ENCODE measurements at regions not wholly inside any gene's neighbourhood (a gene's known extent, or its start where the extent isn't known, plus 50 kb on each side); places are given as distances from the start of the nearest gene placed in this dataset.

DNA sequence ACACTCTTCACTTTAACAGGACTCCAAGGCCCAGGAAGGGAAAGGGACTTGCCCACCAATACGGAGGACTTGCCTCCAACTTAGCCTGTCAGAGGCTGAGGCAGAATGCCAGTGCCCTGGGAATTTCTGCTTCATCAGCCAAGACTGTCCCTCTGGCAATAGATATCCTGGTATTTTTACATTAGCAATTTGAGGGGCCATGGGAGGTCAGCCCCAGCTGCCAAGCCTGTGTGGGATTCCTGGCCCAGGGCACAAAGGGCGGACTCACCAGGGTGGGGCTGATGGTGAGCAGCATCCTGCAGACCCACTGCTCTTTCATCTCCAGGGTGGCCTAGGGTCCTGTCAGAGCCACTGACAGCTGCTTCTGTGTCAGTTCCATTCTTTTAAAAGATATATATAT, 78.3 kb upstream of the CIBAR2 start:
- DNase-seq, result no peak

GRCh38 chr16:85191341-85191965, 79.2 kb upstream of the CIBAR2 start:
- no peak for DNase-seq

- no peak for DNase-seq
Measured at GRCh38 chr16:85192238-85193114, 80.2 kb upstream of the CIBAR2 start.

DNA sequence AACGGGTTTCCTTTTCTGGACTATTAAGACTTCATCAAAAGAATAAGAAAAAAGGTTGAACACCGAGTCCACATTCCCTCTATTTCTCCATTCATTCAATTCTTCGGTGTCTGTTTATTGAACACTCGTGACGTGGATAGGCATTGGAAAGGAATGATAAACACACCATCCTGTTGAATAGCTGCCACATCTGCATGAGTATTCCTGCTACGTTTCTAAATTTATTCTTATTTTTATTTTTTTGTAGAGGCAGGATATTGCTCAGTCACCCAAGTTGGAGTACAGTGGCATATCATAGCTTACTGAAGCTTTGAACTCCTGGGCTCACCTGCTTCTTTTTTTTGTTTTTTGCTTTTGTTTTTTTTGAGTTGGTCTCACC, 80.8 kb upstream of the CIBAR2 start:
- DNase-seq, result no peak

DNA sequence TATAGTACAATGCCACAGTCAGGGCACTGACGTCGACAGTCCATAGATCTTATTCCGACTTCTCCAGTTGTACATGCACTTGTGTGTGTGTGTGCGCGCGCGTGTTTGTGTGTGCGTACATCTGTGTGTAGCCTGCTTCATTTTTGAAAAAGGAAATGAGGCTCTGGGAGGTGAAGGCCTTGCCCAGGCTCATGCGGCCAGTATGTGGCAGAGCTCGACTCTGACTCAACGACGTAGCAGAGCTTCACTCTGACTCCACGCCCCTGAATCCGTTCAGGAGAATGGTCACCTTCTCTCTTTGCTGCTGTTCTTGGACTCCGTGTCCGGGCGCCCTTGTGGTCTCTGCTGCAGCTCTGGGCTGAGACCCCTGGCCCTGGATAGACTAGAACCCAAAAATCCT, 81.6 kb upstream of the CIBAR2 start:
- DNase-seq, result no peak

DNA sequence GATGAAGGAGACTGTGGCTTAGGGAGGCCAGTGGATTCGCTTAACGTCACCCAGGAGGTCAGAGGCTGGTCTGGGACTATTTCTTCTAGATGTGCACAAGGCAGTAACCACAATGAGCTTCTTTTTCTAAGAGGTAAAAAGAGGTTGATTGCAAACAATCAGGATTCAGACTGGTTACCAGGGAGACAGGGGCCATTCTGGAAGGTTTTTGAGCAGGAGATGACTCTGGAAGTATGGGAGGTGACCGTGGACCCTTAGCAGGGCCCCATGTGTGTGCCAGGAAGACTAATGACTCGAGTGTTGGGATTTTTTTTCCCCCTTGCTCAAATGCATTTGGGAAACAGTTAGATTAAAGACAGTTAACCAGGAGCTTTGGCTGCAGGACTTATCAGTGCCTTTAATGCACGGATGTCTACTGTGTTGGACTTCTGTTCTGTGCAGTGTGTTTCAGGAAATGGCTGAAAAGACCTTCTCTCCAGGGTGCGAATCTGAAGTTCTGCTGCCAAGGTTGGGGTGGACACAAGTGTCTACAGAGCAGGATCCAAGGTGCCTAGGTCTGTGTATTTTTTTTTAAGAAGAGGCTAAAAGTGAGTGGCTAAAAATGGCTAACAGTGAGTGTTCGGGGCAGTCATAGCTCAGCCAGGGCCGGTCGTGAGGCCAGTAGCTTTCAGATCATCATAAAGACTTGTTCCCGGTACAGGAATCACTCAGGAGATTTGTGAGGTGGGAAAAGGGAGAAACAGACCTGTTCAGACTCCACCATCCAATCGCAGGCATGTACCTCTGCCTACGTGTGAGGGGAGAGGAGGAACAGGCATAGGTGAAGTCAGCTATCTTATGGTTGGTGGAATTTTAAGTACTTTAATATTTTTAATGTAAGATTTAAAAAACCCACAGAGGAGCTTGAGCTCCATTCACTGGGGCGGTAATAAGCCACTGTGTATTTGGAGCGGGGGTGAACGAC, 82.3 kb upstream of the CIBAR2 start:
- no peak for DNase-seq

GRCh38 chr16:85195271-85195647, 83.0 kb upstream of the CIBAR2 start:
- DNase-seq, result no peak

- DNase-seq, result no peak
Measured at GRCh38 chr16:85195900-85196772, 83.9 kb upstream of the CIBAR2 start.

DNA sequence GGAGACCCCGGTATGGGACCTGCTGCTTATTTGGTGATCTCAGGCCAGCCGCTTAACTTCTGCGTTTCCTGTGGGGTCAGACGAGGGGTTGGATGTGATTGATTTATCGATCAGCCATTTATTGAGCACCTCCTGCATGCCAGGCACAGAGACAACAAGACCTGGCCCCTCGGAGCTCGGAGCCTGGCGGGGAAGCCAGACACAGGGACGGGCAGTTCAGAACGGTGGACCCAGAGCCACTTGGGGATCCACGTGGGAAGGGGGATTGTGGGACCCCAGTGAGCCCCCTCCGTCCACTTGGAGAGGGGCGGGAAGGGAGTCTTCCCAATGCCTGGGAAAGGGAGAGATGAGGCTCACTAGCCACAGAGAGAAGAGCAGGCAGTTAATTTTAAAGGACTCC, 84.7 kb upstream of the CIBAR2 start:
- no peak for DNase-seq

DNA sequence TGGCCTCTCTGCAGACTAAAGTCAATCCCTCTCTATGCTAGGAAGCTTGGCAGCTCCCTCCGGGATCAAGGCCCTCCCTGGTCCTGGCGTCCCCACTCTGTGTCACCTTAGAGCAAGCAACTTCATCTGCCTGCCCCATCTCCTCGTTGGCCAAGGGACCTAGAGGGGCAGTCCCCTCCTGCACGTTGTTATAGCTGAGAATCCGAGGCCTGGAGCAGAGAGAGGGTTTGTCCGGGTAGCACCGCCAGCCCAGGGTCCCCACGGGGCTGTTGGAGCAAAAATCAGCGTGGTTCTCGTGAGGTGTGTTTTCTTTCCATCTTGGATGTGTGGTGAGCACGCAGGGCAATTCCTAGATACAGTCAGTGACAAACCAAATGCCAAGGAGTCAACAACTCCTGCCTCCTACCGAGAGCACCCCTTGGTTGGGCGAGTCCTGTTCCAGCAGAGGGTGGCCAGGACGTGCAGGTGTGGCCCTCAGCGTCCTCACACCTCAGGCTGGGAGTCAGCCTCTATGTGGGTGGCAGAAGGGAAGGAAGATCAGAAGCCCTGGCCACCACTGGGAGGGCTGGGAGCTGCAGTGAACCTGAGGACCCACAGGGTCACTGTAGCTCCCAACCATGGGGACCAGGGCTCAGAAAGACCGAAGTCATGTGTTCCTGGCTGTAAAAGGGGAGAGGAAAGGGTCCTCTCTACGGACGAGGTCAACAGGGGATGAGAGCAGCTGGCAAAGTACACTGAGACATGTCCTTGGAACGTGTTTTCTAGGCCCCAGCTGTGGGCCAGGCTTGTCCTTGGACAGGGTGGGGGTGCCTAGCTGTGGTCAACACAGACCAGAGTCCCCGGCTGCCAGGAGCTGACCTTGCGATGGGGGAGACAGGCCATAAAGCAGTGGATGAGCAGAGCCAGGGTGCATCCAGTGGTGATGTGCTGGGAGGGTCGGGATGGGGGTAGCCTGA, 85.6 kb upstream of the CIBAR2 start:
- no peak for DNase-seq

DNA sequence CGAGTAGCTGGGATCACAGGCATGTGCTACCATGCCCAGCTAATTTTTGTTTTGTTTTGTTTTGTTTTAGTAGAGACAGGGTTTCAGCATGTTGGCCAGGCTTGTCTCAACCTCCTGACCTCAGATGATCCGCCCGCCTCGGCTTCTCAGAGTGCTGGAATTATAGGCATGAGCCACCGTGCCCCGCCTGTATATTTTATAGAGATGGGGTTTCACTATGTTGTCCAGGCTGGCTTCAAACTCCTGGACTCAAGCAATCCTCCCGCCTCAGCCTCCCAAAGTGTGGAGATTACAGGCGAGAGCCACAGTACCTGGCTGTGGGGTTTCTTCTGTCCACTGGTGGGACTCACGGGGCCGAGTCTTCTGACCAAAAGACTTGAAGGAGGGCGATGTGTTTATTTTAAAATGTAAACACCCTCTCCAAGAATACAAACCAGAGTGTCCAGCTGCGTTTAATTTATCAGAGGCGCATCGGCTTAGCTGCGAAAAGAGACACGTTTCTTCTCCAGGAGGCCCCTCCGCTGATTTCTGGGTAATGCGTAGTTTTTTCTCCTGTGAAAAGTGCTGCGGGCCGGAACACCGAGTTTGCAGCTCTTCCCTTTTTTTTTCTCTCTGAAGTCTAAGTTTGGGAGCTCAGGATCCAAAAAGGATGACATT, 86.9 kb upstream of the CIBAR2 start:
- no peak for DNase-seq

- no peak for DNase-seq
Measured at GRCh38 chr16:85199880-85200279, 87.6 kb upstream of the CIBAR2 start.

GRCh38 chr16:85200471-85201278, 88.4 kb upstream of the CIBAR2 start:
- no peak for DNase-seq

DNA sequence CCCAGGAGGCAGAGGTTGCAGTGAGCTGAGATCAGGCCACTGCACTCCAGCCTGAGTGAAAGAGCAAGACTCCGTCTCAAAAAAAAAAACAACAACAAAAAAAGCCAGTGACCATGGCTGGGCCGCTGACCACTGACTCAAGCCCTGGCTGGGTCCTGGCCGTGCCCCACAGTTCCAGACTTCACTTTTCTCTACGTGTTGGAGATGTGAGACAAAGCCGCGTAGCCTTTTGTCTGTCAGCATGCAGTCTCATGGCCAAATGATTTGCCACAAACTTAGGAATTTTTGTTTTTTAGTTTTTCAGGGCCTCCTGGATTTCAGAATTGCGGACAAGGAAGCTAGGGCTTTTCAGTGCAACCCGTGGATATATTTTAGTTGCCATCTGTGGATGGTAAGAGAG, 89.3 kb upstream of the CIBAR2 start:
- no peak for DNase-seq

- no peak for DNase-seq
Measured at GRCh38 chr16:85202051-85202601, 89.9 kb upstream of the CIBAR2 start.

GRCh38 chr16:85202631-85203461, 90.6 kb upstream of the CIBAR2 start:
- no peak for DNase-seq

GRCh38 chr16:85203462-85203813, 91.2 kb upstream of the CIBAR2 start:
- no peak for DNase-seq

DNA sequence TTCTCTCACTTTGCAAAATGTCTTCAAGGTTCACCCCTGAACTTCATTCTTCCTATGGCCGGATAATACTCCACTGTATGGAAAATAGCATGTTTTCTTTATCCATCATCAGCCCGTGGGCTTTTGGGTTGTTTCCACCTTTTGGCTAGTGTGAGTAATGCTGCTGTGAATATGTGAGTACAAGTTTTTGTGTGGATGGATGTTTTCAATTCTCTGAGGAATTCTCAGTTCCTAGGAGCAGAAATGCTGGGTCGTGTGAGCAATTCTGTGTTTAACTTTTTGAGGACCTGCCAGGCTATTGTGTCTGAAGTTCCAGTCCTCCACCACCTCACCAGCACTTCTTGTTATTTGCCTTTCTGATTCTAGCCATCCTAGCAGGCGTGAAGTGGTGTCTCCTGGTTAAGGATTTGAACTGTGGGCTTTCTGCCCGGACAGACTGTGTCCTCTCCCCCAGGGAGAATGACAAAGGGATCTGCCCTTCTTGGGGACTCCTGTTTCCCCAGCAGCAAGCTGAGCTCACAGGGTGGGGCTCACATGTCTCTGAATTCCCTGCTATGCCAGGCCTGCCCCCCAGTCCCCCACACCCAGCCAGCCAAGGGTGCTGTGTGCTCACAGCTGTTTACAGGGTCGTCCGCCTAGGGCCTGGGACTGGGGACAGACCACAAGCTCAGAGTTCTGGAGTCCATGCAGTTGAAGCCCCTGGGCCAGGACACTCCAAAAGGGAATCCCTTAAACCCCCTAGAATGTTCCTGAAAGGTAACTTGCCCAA, 92.2 kb upstream of the CIBAR2 start:
- no peak for DNase-seq

Data from NCI-H1092 (cell line).